HepG2 (cell line): ENCODE measurements at regions not wholly inside any gene's neighbourhood (a gene's known extent, or its start where the extent isn't known, plus 50 kb on each side); places are given as distances from the start of the nearest gene placed in this dataset.

Experiments used
- ATAC-seq: fragments of 200-7000 bp; cut with Tn5 transposase; 3 replicates; pipeline ENCODE4 v1.9.1; 2020; ENCODE audit warnings: mild to moderate bottlenecking, moderate library complexity
- BruUV-seq: library from RNA; stranded (reverse); fragments of 400-500 nt; replicated peaks from 2 replicates; lab custom pipeline; 2021; lab: Mats Ljungman, UMichigan
- CTCF ChIA-PET: fragments of 300-600 bp; formaldehyde crosslinking; extraction: SDS; loops from one replicate; lab custom pipeline; 2021; ENCODE audit warnings: low total read pairs, inconsistent platforms, low intra/inter-chr PET ratio; lab: Yijun Ruan, JAX
- POLR2A ChIA-PET: fragments of 350-600 bp; sonication (Branson Sonifier 250); formaldehyde crosslinking; loops from one replicate; lab custom pipeline; 2020; ENCODE audit warnings: antibody characterized with exemption, inconsistent platforms; lab: Yijun Ruan, JAX
- DNase-seq: peaks from one replicate; pipeline ENCODE4 v3.0.0-alpha.2; 2015; ENCODE audit warnings: low spot score
- FAIRE-seq: peaks from 3 replicates; lab custom pipeline; 2011; peaks lifted over from hg19 to GRCh38; lab: Jason Lieb, UNC
- H2AFZ ChIP-seq: one replicate; pipeline ENCODE4 v1.6.1; 2011; ENCODE audit warnings: low read length, inconsistent platforms
- H3K27ac ChIP-seq: fragments of 300-600 bp; 3 replicates; pipeline ENCODE4 v1.8.0; 2011; ENCODE audit warnings: mixed run types, mild to moderate bottlenecking, mixed read lengths, low read length, inconsistent platforms; ENCODE audit not compliant: insufficient read depth; ENCODE audit errors: extremely low read length
- H3K27me3 ChIP-seq, 2 experiments: fragments of 200-600 bp in 1 of 2; 2 replicates in 1 of 2; 3 replicates in 1 of 2; pipeline versions ENCODE4 v1.6.0 to v1.8.0; 2011; ENCODE audit warnings: low read length in 2 of 2, mild to moderate bottlenecking in 2 of 2, moderate library complexity in 2 of 2, inconsistent platforms in 1 of 2; ENCODE audit not compliant: insufficient read depth in 2 of 2, control insufficient read depth in 1 of 2
- H3K36me3 ChIP-seq, 2 experiments: fragments of 200-600 bp in 1 of 2; replicated peaks in 1 of 2; 2 replicates in 1 of 2; 3 replicates in 1 of 2; pipeline versions ENCODE4 v1.5.1 to v1.8.0; 2011; ENCODE audit warnings: low read length in 2 of 2, inconsistent platforms in 1 of 2; ENCODE audit not compliant: insufficient read depth in 2 of 2, control insufficient read depth in 1 of 2
- H3K4me1 ChIP-seq: 2 replicates; pipeline ENCODE4 v1.5.1; 2012; ENCODE audit warnings: low read length, inconsistent platforms; ENCODE audit not compliant: insufficient read depth
- H3K4me2 ChIP-seq: 2 replicates; pipeline ENCODE4 v1.6.0; 2011; ENCODE audit warnings: low read depth, low read length, inconsistent platforms
- H3K4me3 ChIP-seq, 3 experiments: fragments of 200-600 bp in 1 of 3; sonication (generic), shearing (Covaris generic) in 1 of 3; replicated peaks in 1 of 3; 2 replicates each; pipeline ENCODE4 v1.5.1; 2011 to 2016; ENCODE audit warnings: low read length in 3 of 3, inconsistent platforms in 2 of 3, low read depth in 2 of 3, mild to moderate bottlenecking in 2 of 3, control low read depth in 1 of 3, mixed read lengths in 1 of 3; ENCODE audit not compliant: insufficient read depth in 1 of 3
- H3K79me2 ChIP-seq: one replicate; pipeline ENCODE4 v1.6.1; 2011; ENCODE audit warnings: low read length, inconsistent platforms; ENCODE audit not compliant: insufficient read depth
- H3K9ac ChIP-seq: 2 replicates; pipeline ENCODE4 v1.6.0; 2011; ENCODE audit warnings: mild to moderate bottlenecking, low read depth, low read length, inconsistent platforms; ENCODE audit not compliant: insufficient read depth
- H3K9me3 ChIP-seq: 2 replicates; pipeline ENCODE4 v1.5.1; 2012; ENCODE audit warnings: mild to moderate bottlenecking, low read length
- H4K20me1 ChIP-seq: 2 replicates; pipeline ENCODE4 v1.6.0; 2011; ENCODE audit warnings: inconsistent platforms, mild to moderate bottlenecking, low read length, moderate library complexity; ENCODE audit not compliant: insufficient read depth
- BRCA1 ChIP-seq: sonication (generic); formaldehyde crosslinking; IDR thresholded peaks from 2 replicates; pipeline ENCODE4 v1.4.0; 2020; ENCODE audit warnings: missing genetic modification reagents
- DZIP1 ChIP-seq: sonication (generic); formaldehyde crosslinking; IDR thresholded peaks from 2 replicates; pipeline ENCODE4 v1.5.0; 2020; ENCODE audit warnings: mild to moderate bottlenecking, missing genetic modification reagents
- MAFK ChIP-seq, 2 experiments: IDR thresholded peaks in 1 of 2; conservative IDR thresholded peaks in 1 of 2; 2 replicates each; pipeline ENCODE4 v1.6.1; 2011; ENCODE audit warnings: improper control_type of control experiment in 2 of 2, low read length in 2 of 2
- SMC3 ChIP-seq: IDR thresholded peaks from 2 replicates; pipeline ENCODE4 v1.6.1; 2011; ENCODE audit warnings: low read length, improper control_type of control experiment
- ZNF275 ChIP-seq: sonication (generic); formaldehyde crosslinking; IDR thresholded peaks from 2 replicates; pipeline ENCODE4 v1.8.0; 2022; ENCODE audit warnings: missing genetic modification reagents, mild to moderate bottlenecking, inconsistent platforms, borderline replicate concordance
- WGBS: methylation state at CpG from one replicate; pipeline ENCODE4 v1.1.6; 2017; ENCODE audit warnings: low lambda C conversion rate; 5-methylcytosine and 5-hydroxymethylcytosine counted together
- in situ Hi-C: cut with HindIII; loops from 2 replicates; pipeline ENCODE4 v1.10.0; 2017; ENCODE audit warnings: low pct_unique_long_range_greater_than_20kb; ENCODE audit not compliant: extremely low pct_ligation_motif_present
- intact Hi-C: fragments of 100-400 bp; cut with micrococcal nuclease; formaldehyde crosslinking; loops from one replicate; pipeline ENCODE4 v1.10.0; 2022; ENCODE audit not compliant: unreplicated experiment
- TF ChIP-seq, protein P1 (sequence below): sonication (generic); formaldehyde crosslinking; IDR thresholded peaks from 2 replicates; pipeline ENCODE4 v1.4.0; 2020; ENCODE audit warnings: missing genetic modification reagents
- TF ChIP-seq, protein P2 (sequence below): IDR thresholded peaks from 2 replicates; pipeline ENCODE4 v1.6.1; 2016; ENCODE audit warnings: missing compliant biosample characterization, missing genetic modification reagents, borderline replicate concordance

- TF ChIP-seq DZIP1, result no peak
Measured at GRCh38 chr20:60704147-60704546, 547.9 kb upstream of the CDH4 start (continued).

GRCh38 chr20:60713396-60713795, 538.7 kb upstream of the CDH4 start:
- TF ChIP-seq, protein P1, sequence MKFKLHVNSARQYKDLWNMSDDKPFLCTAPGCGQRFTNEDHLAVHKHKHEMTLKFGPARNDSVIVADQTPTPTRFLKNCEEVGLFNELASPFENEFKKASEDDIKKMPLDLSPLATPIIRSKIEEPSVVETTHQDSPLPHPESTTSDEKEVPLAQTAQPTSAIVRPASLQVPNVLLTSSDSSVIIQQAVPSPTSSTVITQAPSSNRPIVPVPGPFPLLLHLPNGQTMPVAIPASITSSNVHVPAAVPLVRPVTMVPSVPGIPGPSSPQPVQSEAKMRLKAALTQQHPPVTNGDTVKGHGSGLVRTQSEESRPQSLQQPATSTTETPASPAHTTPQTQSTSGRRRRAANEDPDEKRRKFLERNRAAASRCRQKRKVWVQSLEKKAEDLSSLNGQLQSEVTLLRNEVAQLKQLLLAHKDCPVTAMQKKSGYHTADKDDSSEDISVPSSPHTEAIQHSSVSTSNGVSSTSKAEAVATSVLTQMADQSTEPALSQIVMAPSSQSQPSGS, result no peak
- no peak for TF ChIP-seq MAFK (conservative IDR thresholded peaks at IDR 0.05 in 1 of 2, IDR thresholded peaks at IDR 0.05 in 1 of 2; ENCODE audit: low read length in 2 of 2)
- TF ChIP-seq ZNF275, result no peak
- TF ChIP-seq BRCA1 (CRISPR knock-in tag), result no peak
- TF ChIP-seq, protein P2, sequence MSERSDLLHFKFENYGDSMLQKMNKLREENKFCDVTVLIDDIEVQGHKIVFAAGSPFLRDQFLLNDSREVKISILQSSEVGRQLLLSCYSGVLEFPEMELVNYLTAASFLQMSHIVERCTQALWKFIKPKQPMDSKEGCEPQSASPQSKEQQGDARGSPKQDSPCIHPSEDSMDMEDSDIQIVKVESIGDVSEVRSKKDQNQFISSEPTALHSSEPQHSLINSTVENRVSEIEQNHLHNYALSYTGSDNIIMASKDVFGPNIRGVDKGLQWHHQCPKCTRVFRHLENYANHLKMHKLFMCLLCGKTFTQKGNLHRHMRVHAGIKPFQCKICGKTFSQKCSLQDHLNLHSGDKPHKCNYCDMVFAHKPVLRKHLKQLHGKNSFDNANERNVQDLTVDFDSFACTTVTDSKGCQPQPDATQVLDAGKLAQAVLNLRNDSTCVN (CRISPR knock-in tag), result no peak
- no peak for TF ChIP-seq SMC3
- TF ChIP-seq, all 625 proteins: peak for 0
- ATAC-seq, result no peak

More at GRCh38 chr20:60713396-60713795, 538.7 kb upstream of the CDH4 start:
- in situ Hi-C loops (no loop called here), intact Hi-C loops (no loop called here)
- POLR2A ChIA-PET, result no interaction called here
- Histone ChIP-seq H2AFZ (no peak overlapping the region), H3K36me3 (no peaks in the 10 kb centered on the region), H3K27ac (no peak overlapping the region), H3K9me3 (peaks cover 10% of the 10 kb centered on the region; the same call in 1 of the 2 replicates), H3K4me2 (no peak overlapping the region), H3K79me2 (no peaks in the 10 kb centered on the region), H3K9ac (no peak overlapping the region), H3K4me3 (no peak overlapping the region), H3K27me3 (no peaks in the 10 kb centered on the region), H4K20me1 (no peaks in the 10 kb centered on the region), H3K4me1 (no peaks in the 10 kb centered on the region)
- WGBS, result 2% methylated on average over 2 of the region's 2 CpGs
- DNase-seq, result no peak
- CTCF ChIA-PET, result no interaction called here
- FAIRE-seq, result no peak
- no TSS peak for BruUV-seq
